Activated T-helper 1 cell treated with anti-CD3 and anti-CD28 coated beads, Interleukin-12 subunit alpha, Interleukin-12 subunit beta, Interleukin-2, Interleukin-4 antibody, amounts not matched to agents 30 ng/mL and 10 ng/mL and 1 ng/mL, durations not matched to agents 14 hours and 24 hours and 36 hours (primary cell): ENCODE measurements at regions not wholly inside any gene's neighbourhood (a gene's known extent, or its start where the extent isn't known, plus 50 kb on each side); places are given as distances from the start of the nearest gene placed in this dataset.
A peak's percentile ranks its signal among the peaks of the same experiment; 100 is the strongest.

Source experiments
- DNase-seq: peaks from one replicate; pipeline ENCODE4 v3.0.0; 2021; ENCODE audit warnings: low spot score
- H3K27ac Mint-ChIP-seq: one replicate; pipeline ENCODE4 v1.8.0; 2021; ENCODE audit warnings: mild to moderate bottlenecking, mixed read lengths
- H3K27me3 Mint-ChIP-seq: one replicate; pipeline ENCODE4 v1.8.0; 2022; ENCODE audit warnings: mild to moderate bottlenecking, moderate library complexity, mixed read lengths; ENCODE audit not compliant: insufficient read depth
- H3K36me3 Mint-ChIP-seq: one replicate; pipeline ENCODE4 v1.8.0; 2021; ENCODE audit warnings: low read depth, mixed read lengths
- H3K4me1 Mint-ChIP-seq: one replicate; pipeline ENCODE4 v1.8.0; 2021; ENCODE audit warnings: low read depth, mixed read lengths
- H3K4me3 Mint-ChIP-seq: one replicate; pipeline ENCODE4 v1.8.0; 2021; ENCODE audit warnings: mild to moderate bottlenecking, moderate library complexity, mixed read lengths
- H3K9me3 Mint-ChIP-seq: one replicate; pipeline ENCODE4 v1.8.0; 2021; ENCODE audit warnings: mixed read lengths
- intact Hi-C: fragments of 100-400 bp; cut with micrococcal nuclease; formaldehyde crosslinking; loops from one replicate; pipeline ENCODE4 v1.15.1; 2024

GRCh38 chr1:185568155-185569123 is 165.8 kb upstream of the HMCN1 start:
- H3K9me3 Mint-ChIP-seq = peaks cover 10% of the 10 kb centered on the region
- H3K27me3 Mint-ChIP-seq = no peaks in the 10 kb centered on the region
- H3K4me3 Mint-ChIP-seq = peak overlapping the region; percentile 11
- intact Hi-C loops = loop anchor here (1.0 to 10.0 kb wide), 3 partner anchors 8 to 814 kb away; partner anchors contain the start of genes EDEM3, SWT1 and TRMT1L
- peak overlapping the region; percentile 36 for H3K27ac Mint-ChIP-seq
- peaks cover 47% of the 10 kb centered on the region for H3K4me1 Mint-ChIP-seq
- H3K36me3 Mint-ChIP-seq = peaks cover 1% of the 10 kb centered on the region
- DNase-seq = no peak

DNA sequence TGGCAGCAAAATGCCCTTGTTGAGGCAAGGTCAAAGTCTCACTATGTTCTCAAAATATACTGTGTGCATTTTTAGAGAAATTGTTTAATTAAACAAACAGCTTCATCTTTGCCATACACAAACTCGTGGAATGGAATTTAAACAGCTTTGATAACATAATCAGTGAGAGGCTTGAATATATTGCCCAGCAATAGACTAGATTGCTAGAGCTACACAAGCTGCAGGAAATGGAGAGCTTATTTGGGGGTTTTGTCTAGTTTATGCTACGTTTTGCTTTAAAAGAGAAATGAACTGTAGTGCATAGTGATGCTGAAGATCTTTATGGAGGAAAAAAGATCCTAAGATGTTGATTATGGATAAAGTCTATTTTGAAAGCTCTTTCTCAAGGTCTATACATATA is 166.8 kb upstream of the HMCN1 start:
- H3K4me1 Mint-ChIP-seq = peaks cover 53% of the 10 kb centered on the region
- H3K4me3 Mint-ChIP-seq = no peak overlapping the region
- no peak for DNase-seq
- intact Hi-C loops = loop anchor here (1.0 to 10.0 kb wide), 4 partner anchors 69 to 813 kb away; partner anchors contain the start of genes EDEM3 and IVNS1ABP
- H3K27me3 Mint-ChIP-seq = no peaks in the 10 kb centered on the region
- H3K27ac Mint-ChIP-seq = peak overlapping the region; percentile 82
- H3K36me3 Mint-ChIP-seq = peaks cover 3% of the 10 kb centered on the region
- peaks cover 8% of the 10 kb centered on the region for H3K9me3 Mint-ChIP-seq

- peaks cover 58% of the 10 kb centered on the region for H3K4me1 Mint-ChIP-seq
- H3K27me3 Mint-ChIP-seq = no peaks in the 10 kb centered on the region
- intact Hi-C loops = loop anchor here (1.0 to 10.0 kb wide), 4 partner anchors 69 to 812 kb away; partner anchors contain the start of genes EDEM3 and IVNS1ABP
- DNase-seq = peak; percentile 52
- peaks cover 3% of the 10 kb centered on the region for H3K36me3 Mint-ChIP-seq
- H3K9me3 Mint-ChIP-seq = peaks cover 4% of the 10 kb centered on the region
- peak overlapping the region; percentile 44 for H3K4me3 Mint-ChIP-seq
- H3K27ac Mint-ChIP-seq = peak overlapping the region; percentile 82
Measured at GRCh38 chr1:185566995-185567394, 167.2 kb upstream of the HMCN1 start.

DNA sequence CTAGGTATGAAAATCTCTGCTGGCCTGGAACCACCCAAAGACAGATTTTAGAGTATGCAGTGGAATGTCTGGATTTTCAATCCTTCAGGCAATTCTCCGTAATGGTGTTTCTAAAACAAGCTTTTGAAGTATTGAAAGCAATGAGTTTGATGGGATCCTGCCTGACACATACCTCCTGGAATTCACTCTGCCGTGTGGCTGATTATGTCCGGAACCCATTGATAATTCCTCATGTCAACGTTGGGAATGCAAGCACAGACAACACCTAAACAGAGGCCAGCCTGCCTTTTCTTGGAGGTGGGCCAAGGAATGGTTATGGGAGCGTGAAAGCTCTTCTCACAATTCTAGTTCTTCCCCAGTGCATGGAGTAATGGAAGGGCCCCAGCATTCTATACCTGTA is 168.9 kb upstream of the HMCN1 start:
- H3K4me1 Mint-ChIP-seq = peaks cover 75% of the 10 kb centered on the region
- DNase-seq = no peak
- intact Hi-C loops = loop anchor here (10.0 kb wide), 1 partner anchor 811 kb away; the partner anchor contains the start of gene EDEM3
- H3K27ac Mint-ChIP-seq = no peak overlapping the region
- no peaks in the 10 kb centered on the region for H3K27me3 Mint-ChIP-seq
- H3K36me3 Mint-ChIP-seq = peaks cover 3% of the 10 kb centered on the region
- H3K4me3 Mint-ChIP-seq = no peak overlapping the region
- peaks cover 4% of the 10 kb centered on the region for H3K9me3 Mint-ChIP-seq

- Mint-ChIP-seq H3K27ac (no peak overlapping the region), H3K4me3 (no peak overlapping the region), H3K36me3 (peaks cover 3% of the 10 kb centered on the region), H3K4me1 (peaks cover 78% of the 10 kb centered on the region), H3K27me3 (no peaks in the 10 kb centered on the region), H3K9me3 (peaks cover 4% of the 10 kb centered on the region)
- no peak for DNase-seq
- intact Hi-C loops = loop anchor here (5.0 to 10.0 kb wide), 5 partner anchors 32 to 810 kb away; partner anchors contain the start of genes EDEM3 and RNF2
Measured at GRCh38 chr1:185564816-185565215, 169.4 kb upstream of the HMCN1 start.

GRCh38 chr1:185562461-185563359 is 171.5 kb upstream of the HMCN1 start:
- Mint-ChIP-seq H3K27ac (no peak overlapping the region), H3K36me3 (peaks cover 3% of the 10 kb centered on the region), H3K9me3 (peaks cover 4% of the 10 kb centered on the region)

DNA sequence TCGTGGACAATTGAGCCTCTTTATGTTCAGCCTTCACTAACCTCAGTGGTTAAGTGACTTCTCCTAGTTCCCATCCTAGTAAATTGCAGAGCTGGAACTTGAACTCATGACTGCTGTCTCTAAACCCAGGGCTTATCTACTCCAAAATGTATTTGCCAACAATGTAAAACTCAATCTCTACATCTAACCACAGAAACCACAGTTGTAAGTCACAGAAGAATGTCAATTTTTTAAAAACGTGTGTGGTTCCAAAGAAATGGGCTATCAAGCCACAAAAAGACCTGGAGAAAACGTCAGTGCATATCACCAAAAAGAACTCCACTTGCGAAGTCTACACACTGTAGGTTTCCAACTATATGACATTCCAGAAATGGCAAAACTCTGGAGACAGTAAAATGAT is 172.6 kb upstream of the HMCN1 start:
- intact Hi-C loops = loop anchor here (2.0 to 10.0 kb wide), 6 partner anchors 36 to 807 kb away; partner anchors contain the start of genes EDEM3 and RNF2
- no peaks in the 10 kb centered on the region for H3K9me3 Mint-ChIP-seq
- peaks cover 60% of the 10 kb centered on the region for H3K4me1 Mint-ChIP-seq
- DNase-seq = peak; percentile 10
- H3K4me3 Mint-ChIP-seq = peak overlapping the region; percentile 4
- H3K27me3 Mint-ChIP-seq = no peaks in the 10 kb centered on the region
- H3K27ac Mint-ChIP-seq = peak overlapping the region; percentile 66
- H3K36me3 Mint-ChIP-seq = peaks cover 3% of the 10 kb centered on the region

More at GRCh38 chr1:185562461-185563359, 171.5 kb upstream of the HMCN1 start:
- no peak overlapping the region for H3K4me3 Mint-ChIP-seq
- no peaks in the 10 kb centered on the region for H3K27me3 Mint-ChIP-seq
- intact Hi-C loops = loop anchor here (5.0 to 10.0 kb wide), 5 partner anchors 35 to 808 kb away; partner anchors contain the start of genes EDEM3 and RNF2
- H3K4me1 Mint-ChIP-seq = peaks cover 71% of the 10 kb centered on the region
- DNase-seq = no peak

GRCh38 chr1:185560760-185561159 is 173.4 kb upstream of the HMCN1 start:
- H3K9me3 Mint-ChIP-seq = no peaks in the 10 kb centered on the region

GRCh38 chr1:185559684-185560331 is 174.4 kb upstream of the HMCN1 start:
- peak; percentile 74 for DNase-seq
- Mint-ChIP-seq H3K4me1 (peaks cover 52% of the 10 kb centered on the region), H3K27me3 (no peaks in the 10 kb centered on the region), H3K36me3 (peaks cover 3% of the 10 kb centered on the region), H3K9me3 (no peaks in the 10 kb centered on the region), H3K27ac (peak overlapping the region; percentile 66), H3K4me3 (peak overlapping the region; percentile 52)
- intact Hi-C loops = loop anchor here (1.0 to 10.0 kb wide), 12 partner anchors 8 to 805 kb away; partner anchors contain the start of genes EDEM3, IVNS1ABP and RNF2

More at GRCh38 chr1:185560760-185561159, 173.4 kb upstream of the HMCN1 start:
- H3K4me1 Mint-ChIP-seq = peaks cover 52% of the 10 kb centered on the region
- no peak for DNase-seq
- peak overlapping the region; percentile 66 for H3K27ac Mint-ChIP-seq
- no peaks in the 10 kb centered on the region for H3K27me3 Mint-ChIP-seq
- peak overlapping the region; percentile 64 for H3K4me3 Mint-ChIP-seq
- intact Hi-C loops = loop anchor here (1.0 to 10.0 kb wide), 12 partner anchors 8 to 806 kb away; partner anchors contain the start of genes EDEM3, IVNS1ABP and RNF2
- H3K36me3 Mint-ChIP-seq = peaks cover 3% of the 10 kb centered on the region

GRCh38 chr1:185559151-185559550 is 175.0 kb upstream of the HMCN1 start:
- intact Hi-C loops = no loop called here
- peak overlapping the region; percentile 19 for H3K4me3 Mint-ChIP-seq
- peaks cover 51% of the 10 kb centered on the region for H3K4me1 Mint-ChIP-seq
- peaks cover 3% of the 10 kb centered on the region for H3K36me3 Mint-ChIP-seq
- DNase-seq = no peak
- no peaks in the 10 kb centered on the region for H3K27me3 Mint-ChIP-seq
- peaks cover 4% of the 10 kb centered on the region for H3K9me3 Mint-ChIP-seq
- peak overlapping the region; percentile 66 for H3K27ac Mint-ChIP-seq

DNA sequence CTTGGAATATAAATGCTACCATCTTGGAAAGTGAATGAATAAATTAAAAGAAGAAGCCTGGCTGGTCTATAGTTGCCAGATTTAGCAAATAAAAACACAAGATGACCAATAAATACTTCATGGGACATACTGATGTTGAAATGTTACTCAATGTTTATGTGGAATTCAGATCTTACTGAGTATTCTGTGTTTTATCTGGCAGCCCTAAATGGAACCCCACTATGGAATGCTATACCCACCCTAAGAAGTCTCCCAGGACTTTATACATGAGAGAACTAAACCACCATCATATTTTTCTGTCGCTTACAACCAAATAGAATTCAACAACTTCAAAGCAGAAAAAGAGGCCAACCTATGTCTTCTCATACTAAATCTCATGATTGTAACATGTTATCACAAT is 177.6 kb upstream of the HMCN1 start:
- peaks cover 30% of the 10 kb centered on the region for H3K4me1 Mint-ChIP-seq
- H3K4me3 Mint-ChIP-seq = no peak overlapping the region
- no peak for DNase-seq
- no peaks in the 10 kb centered on the region for H3K36me3 Mint-ChIP-seq
- intact Hi-C loops = no loop called here
- H3K27ac Mint-ChIP-seq = no peak overlapping the region
- H3K27me3 Mint-ChIP-seq = no peaks in the 10 kb centered on the region
- peaks cover 14% of the 10 kb centered on the region for H3K9me3 Mint-ChIP-seq

DNA sequence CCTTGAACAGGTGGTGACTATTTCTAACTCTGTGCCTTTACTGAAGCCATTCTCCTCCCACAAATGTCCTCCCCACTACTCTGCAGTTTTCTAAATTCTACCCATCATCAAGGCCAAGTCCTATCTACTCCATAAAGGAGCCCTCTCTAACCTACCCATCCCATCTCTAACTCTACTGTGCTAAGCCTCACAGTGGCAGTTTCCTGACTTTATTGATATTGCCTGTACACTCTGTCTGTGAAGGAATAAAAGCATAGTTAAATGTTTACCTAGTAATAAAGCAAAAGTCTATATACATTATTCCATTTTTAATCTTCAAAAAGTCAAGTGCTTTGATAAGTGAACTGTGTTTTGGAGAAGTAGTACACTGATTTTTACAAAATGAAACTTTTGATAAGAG is 178.4 kb upstream of the HMCN1 start:
- H3K9me3 Mint-ChIP-seq = peaks cover 15% of the 10 kb centered on the region
- H3K4me3 Mint-ChIP-seq = no peak overlapping the region
- no peak for DNase-seq
- intact Hi-C loops = no loop called here
- H3K36me3 Mint-ChIP-seq = no peaks in the 10 kb centered on the region
- no peak overlapping the region for H3K27ac Mint-ChIP-seq
- H3K27me3 Mint-ChIP-seq = no peaks in the 10 kb centered on the region
- H3K4me1 Mint-ChIP-seq = peaks cover 22% of the 10 kb centered on the region
